ENCODE measurements at regions not wholly inside any gene's neighbourhood (a gene's known extent, or its start where the extent isn't known, plus 50 kb on each side); places are given as distances from the start of the nearest gene placed in this dataset.

- no peak for TF ChIP-seq CTCF (IDR thresholded peaks at IDR 0.05)
- no peak for TF ChIP-seq POLR2A (IDR thresholded peaks at IDR 0.05)
Measured at GRCh38 chrX:36436361-36436760, 516.8 kb downstream of the CFAP47 start.

Measured in lower leg skin (tissue), 3 donors.